Neuron (in vitro differentiated cells): ENCODE measurements at regions not wholly inside any gene's neighbourhood (a gene's known extent, or its start where the extent isn't known, plus 50 kb on each side); places are given as distances from the start of the nearest gene placed in this dataset.

Source experiments
- H2AFZ ChIP-seq: one replicate; pipeline ENCODE4 v1.6.1; 2013; ENCODE audit warnings: low read depth, mild to moderate bottlenecking, inconsistent platforms, low read length, moderate library complexity
- H3K27me3 ChIP-seq: one replicate; pipeline ENCODE4 v1.6.1; 2013; ENCODE audit warnings: low read length; ENCODE audit not compliant: insufficient read depth
- H3K36me3 ChIP-seq: one replicate; pipeline ENCODE4 v1.6.1; 2013; ENCODE audit warnings: low read length; ENCODE audit not compliant: insufficient read depth
- H3K4me1 ChIP-seq: one replicate; pipeline ENCODE4 v1.6.1; 2013; ENCODE audit warnings: low read length; ENCODE audit not compliant: insufficient read depth
- H3K4me3 ChIP-seq: 2 replicates; pipeline ENCODE4 v1.5.1; 2013; ENCODE audit warnings: mild to moderate bottlenecking, low read length, moderate library complexity
- H3K9me3 ChIP-seq: one replicate; pipeline ENCODE4 v1.6.1; 2013; ENCODE audit warnings: low read length

DNA sequence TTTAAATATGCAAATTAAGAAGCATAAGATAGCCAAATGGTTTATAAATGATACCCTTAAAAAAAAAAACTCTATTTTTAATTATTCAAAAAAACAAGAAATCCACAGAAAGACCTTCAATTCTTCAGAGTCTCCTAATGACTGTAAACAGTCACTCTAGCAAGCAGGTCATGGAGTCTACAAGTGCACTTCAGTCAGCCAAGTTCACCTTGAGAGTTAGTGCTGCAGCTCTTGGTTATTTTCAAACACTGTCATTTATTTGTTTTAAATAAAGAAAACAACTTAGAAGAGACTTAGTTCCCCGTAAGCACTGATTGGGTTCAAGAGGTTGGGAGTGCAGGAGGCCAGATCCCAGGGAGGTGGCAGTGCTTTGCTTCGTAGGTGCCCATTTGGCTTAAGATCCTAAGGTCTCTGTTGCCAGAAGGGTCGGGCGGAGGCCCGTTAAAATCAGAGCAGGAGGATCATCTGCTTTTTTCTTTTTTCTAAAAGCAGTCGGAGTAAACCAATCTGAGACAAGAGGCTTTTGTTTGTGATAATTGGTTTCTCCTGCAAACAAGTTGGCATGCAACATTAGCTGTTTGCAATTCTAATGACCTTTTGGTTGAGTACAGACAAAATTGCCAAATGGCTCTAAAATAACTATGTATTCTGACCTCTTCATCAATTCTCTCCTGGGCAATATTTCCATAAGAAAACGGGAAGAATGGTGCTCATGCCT, 86.4 kb upstream of the ELMO1 start:
- Histone ChIP-seq H3K4me3 (no peak overlapping the region), H3K36me3 (no peaks in the 10 kb centered on the region)

DNA sequence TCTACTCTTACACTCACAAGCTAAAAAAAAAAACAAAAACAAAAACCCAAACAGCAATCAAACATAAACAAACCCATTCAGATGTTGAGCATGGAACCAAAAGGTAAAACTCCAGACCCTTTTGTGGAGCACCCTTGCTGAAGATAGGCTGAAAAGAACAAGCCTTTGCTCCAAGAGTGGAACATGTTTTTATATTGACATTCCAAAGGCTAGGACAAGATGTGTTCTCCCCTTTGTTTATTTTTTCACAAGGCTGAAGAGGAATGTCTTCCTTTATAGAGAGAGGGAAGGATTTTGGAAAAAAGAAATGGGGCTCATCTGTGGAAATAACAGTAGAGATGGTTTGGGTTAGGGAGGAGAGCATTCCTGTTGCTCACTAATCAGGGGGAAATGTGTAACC, 87.2 kb upstream of the ELMO1 start:
- H3K36me3 ChIP-seq, result no peaks in the 10 kb centered on the region
- peaks cover 1% of the 10 kb centered on the region for H3K9me3 ChIP-seq
- peaks cover 3% of the 10 kb centered on the region for H3K4me1 ChIP-seq
- H2AFZ ChIP-seq, result peak overlapping the region; percentile 59
- no peaks in the 10 kb centered on the region for H3K27me3 ChIP-seq
- no peak overlapping the region for H3K4me3 ChIP-seq

More for the DNA sequence above, 86.4 kb upstream of the ELMO1 start:
- Histone ChIP-seq H2AFZ (no peak overlapping the region), H3K27me3 (no peaks in the 10 kb centered on the region), H3K9me3 (peaks cover 1% of the 10 kb centered on the region), H3K4me1 (peaks cover 3% of the 10 kb centered on the region)

DNA sequence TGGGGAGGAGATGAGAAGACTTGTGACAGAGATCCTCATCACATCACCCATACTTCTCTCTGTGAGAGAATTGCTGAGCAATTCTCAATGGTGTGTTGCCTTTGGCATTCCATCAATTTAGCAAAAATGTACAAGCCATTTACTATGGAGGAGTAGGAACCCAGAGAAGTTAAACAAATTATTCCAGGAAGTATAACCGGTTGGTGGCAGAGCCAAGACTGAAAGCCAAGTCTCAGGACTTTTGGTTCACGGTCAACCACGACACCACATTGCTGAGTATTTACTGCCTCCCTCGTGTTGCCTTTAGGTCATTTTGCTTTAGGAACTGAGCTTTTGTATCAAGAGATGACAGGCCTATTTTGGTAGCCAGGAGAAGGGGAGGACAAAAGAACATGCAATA, 88.0 kb upstream of the ELMO1 start:
- Histone ChIP-seq H3K36me3 (no peaks in the 10 kb centered on the region), H3K27me3 (no peaks in the 10 kb centered on the region), H3K4me1 (peaks cover 3% of the 10 kb centered on the region), H3K9me3 (peaks cover 1% of the 10 kb centered on the region), H3K4me3 (no peak overlapping the region), H2AFZ (no peak overlapping the region)

DNA sequence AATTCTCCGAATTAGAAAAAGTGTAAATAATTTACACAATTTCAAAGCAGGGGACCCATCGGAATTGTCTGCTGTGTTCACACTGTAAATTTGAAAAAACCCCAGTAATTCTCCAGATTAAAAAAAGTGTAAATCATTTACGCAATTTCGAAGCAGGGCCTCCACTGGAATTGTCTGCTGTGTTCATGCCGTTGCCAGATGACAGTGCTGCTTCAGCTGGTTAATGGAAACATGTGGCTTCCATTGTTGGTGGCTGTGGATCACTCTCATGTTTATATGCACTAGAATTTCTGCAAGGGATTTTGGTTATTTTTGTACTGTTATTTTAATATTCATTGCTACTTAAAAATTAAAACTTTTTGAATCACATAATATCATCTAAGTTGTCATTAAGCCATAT, 88.8 kb upstream of the ELMO1 start:
- Histone ChIP-seq H3K4me1 (peaks cover 3% of the 10 kb centered on the region), H3K27me3 (no peaks in the 10 kb centered on the region), H3K36me3 (no peaks in the 10 kb centered on the region), H3K9me3 (peaks cover 1% of the 10 kb centered on the region), H2AFZ (no peak overlapping the region), H3K4me3 (no peak overlapping the region)

DNA sequence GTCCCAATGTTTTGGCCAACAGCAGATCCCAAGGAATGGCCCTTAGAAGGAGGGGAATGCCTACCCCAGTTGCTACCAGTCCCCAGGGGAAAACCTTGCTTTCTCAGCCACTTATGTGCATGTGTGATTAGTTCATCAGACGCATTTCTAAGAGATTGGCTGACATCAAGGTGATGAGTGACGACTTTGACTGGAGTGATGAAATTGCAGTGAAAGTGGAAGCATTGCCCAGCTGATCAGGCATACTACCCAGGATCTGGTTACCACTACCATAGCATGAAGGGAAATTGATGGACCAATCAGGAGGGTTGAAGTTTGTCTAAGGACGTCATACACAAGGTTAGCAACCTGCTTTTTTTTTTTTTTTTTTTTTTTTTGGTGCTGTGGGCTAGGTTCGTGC, 90.3 kb upstream of the ELMO1 start:
- Histone ChIP-seq H3K36me3 (no peaks in the 10 kb centered on the region), H3K27me3 (no peaks in the 10 kb centered on the region), H3K9me3 (no peaks in the 10 kb centered on the region), H3K4me3 (no peak overlapping the region), H3K4me1 (peaks cover 3% of the 10 kb centered on the region), H2AFZ (no peak overlapping the region)

DNA sequence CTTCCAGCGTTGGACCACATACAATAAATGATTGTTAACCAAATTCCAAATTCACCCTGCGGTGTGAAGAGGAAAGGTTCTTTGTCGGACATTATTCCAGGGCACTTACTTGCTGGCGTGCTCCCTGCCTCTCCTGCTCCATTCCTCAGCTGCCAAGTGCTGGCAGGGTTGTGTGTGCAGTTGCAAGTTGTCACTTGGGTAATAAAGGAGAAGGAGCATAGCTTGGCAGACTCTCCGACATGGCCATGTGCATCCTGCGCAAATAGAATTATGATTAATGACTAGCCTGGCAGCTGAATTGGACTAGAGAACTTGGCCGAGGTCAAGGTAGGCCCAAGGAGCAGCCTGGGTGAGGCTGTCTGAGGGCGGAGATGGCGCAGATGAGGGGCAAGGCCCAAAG, 92.3 kb upstream of the ELMO1 start:
- Histone ChIP-seq H2AFZ (no peak overlapping the region), H3K4me1 (peaks cover 1% of the 10 kb centered on the region), H3K4me3 (no peak overlapping the region)

DNA sequence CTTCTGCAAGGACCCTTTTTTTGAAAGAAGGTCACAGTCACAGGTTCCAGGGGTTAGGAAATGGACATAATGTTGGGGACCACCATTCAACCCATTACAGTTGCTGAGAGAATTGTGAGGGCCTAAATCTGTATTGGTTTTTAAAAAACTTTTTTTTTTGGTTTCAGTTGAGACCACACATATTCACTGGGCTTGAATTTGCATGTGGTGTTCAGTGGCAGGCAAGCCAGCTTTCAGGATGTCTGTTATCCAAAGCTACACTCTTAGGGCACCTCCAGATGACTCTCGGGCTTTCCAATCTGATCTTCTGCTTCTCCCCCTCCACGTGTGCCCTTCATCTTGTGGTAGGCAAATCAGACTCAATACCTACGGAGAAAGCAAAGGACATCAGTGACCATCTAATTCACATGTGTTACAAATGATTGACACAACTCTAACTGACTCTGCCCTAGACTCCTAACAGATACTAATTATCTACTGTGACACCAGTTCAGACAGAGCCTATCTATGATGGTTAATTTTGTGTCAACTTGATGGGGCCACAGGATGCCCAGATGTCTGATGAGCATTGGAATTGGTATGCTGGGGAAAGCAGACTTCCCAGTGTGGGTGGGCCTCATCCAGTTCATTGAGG, 93.3 kb upstream of the ELMO1 start:
- Histone ChIP-seq H3K27me3 (no peaks in the 10 kb centered on the region), H3K9me3 (no peaks in the 10 kb centered on the region), H3K4me1 (no peaks in the 10 kb centered on the region), H3K36me3 (no peaks in the 10 kb centered on the region), H2AFZ (no peak overlapping the region), H3K4me3 (no peak overlapping the region)

More for the DNA sequence above, 92.3 kb upstream of the ELMO1 start:
- no peaks in the 10 kb centered on the region for H3K9me3 ChIP-seq
- H3K27me3 ChIP-seq, result no peaks in the 10 kb centered on the region
- H3K36me3 ChIP-seq, result no peaks in the 10 kb centered on the region

DNA sequence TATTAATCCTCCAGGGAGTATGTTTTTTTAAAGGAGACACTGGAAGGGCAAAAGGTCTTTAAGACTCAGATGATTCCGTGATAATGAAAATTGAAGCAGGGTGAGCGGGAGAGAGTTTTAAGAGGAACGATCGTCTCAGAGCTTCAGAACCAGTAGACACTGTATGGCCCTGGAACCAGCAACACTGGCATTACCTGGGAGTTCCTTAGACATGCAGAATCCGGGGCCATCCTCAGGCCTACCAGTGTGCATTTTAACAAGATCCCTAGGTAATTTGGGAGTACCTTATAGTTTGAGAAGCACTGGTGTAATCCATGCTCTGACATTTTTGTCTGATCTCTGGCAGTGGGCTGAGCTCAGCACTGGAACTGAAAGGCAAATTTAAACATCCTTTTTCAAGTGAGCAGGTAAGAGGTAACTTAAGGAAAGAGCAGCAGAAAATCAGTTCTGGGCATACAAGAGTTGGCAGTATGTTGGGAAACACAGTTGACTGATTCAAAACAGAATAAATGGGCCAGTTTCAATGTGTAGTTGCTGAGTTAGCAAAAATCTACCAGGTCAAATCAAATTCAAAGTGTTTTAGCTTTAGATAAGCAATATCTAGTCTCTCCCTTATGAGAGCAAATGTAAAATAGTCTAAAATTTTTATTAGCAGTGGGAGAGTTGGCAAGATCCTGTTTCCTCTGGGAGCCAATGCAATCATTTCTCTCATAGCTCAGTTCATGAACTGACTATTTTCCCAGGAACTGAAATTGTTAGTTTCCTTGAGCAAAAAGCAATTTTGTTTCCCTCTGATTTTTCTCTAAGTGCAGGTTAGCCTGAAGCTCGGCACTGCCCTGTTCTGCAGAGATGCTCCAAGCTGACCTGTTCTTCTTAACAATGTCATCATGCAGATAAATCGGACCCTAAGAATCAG, 97.2 kb upstream of the ELMO1 start:
- Histone ChIP-seq H3K9me3 (no peaks in the 10 kb centered on the region), H3K36me3 (no peaks in the 10 kb centered on the region), H2AFZ (no peak overlapping the region), H3K27me3 (no peaks in the 10 kb centered on the region), H3K4me3 (no peak overlapping the region), H3K4me1 (peaks cover 16% of the 10 kb centered on the region)

DNA sequence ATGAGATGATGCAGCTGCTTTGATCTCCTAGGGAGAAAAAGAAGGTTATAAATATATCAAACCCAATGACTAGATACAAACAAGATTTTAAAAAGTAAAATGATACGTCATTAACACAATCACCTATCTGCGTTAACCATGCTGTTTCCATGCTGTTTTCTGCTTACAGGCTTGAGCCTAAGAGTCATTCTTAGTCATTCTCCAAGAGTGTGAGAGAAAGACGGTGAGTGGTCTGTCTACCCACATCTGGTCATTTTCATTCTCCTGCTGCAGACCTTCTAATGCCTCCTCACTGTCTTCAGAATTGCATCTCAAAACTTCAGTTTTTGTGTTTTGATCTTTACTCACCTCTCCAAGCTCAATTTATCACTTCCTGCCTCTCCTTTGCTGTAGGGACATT, 98.0 kb upstream of the ELMO1 start:
- Histone ChIP-seq H3K4me1 (peaks cover 24% of the 10 kb centered on the region), H3K9me3 (no peaks in the 10 kb centered on the region), H2AFZ (no peak overlapping the region), H3K36me3 (no peaks in the 10 kb centered on the region), H3K27me3 (no peaks in the 10 kb centered on the region), H3K4me3 (no peak overlapping the region)

DNA sequence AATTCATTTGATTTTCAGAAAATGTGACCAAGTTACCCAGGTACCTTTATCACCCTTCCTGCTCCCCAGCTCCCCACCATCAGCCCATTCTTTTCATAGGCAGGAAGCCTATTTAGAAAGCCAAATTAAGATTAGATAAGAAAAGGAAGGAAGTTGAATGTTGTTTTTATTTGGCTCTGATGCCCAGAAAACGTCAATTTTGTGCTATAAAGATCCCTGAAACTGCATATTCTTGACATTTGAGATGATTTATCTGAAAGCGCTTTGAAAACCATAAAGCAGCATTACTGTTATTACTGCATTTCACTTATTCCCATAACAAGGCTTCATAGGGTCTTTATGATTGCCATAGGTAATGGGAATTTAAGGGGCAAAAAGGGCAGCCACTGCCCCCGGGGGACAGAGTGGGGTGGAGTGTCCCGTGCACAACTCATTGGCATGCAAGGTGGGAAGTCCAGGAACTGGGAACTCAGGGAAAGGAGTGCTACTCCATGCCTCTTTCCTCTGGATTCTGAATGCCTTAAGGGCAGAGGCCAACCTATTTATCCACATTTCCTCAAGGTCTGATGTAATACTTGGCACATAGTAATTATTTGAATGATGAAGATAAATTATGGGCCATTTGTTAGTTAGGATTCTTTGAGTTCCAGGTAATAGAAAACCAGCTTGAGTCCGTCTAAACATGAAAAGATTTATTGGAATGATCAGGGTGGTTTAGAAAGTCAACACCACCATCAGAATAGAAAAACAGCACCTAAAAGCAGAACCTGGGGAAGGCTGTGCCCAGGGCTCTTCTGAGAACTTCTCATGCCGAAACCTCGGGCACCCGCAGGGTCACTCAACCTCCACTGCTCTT, 100.6 kb upstream of the ELMO1 start:
- no peaks in the 10 kb centered on the region for H3K9me3 ChIP-seq

DNA sequence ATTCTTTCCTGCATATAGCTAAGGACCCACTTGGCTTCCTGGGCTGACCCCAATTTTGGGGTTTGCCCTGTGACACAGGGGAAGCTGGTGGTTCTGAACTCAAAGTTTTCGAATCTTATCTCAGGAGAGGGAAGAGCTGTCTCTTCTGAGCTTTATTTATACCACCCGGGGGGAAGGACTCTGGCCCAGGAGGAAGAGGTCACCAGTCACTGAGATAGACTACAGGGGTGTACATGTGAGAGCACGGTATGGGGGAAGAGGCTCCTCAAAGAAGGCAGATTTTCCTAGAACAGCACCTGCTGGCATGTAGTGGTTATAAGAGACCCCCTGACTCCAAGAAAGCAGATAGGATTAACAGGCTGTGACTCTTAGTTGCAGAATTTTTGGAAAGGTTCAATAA, 101.8 kb upstream of the ELMO1 start:
- Histone ChIP-seq H3K27me3 (no peaks in the 10 kb centered on the region), H3K36me3 (no peaks in the 10 kb centered on the region), H3K4me3 (no peak overlapping the region), H3K4me1 (peaks cover 40% of the 10 kb centered on the region), H2AFZ (no peak overlapping the region), H3K9me3 (no peaks in the 10 kb centered on the region)

More for the DNA sequence above, 100.6 kb upstream of the ELMO1 start:
- Histone ChIP-seq H3K36me3 (no peaks in the 10 kb centered on the region), H3K4me1 (peaks cover 40% of the 10 kb centered on the region), H3K4me3 (no peak overlapping the region), H3K27me3 (no peaks in the 10 kb centered on the region), H2AFZ (no peak overlapping the region)

DNA sequence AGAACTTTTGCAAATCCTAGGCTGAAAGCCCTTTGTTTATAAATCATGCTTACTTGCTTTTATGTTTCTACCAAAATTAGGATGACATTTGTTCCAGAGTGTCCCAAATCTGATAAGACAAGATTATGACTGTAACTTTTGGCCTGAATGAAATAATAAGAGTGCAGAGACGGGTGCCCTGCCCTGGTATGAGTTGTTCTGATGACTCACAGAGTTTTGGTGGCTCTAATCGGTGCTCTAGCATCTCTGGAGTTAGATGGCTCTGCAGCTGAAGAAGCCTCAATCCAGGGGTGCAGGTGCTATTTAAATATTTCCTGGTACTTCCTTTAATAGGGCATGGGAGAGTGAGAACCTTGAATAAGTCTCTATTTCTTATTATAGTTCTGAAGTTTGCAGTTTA, 102.2 kb upstream of the ELMO1 start:
- H3K4me1 ChIP-seq, result peaks cover 40% of the 10 kb centered on the region

More for the DNA sequence above, 102.2 kb upstream of the ELMO1 start:
- no peaks in the 10 kb centered on the region for H3K36me3 ChIP-seq
- no peaks in the 10 kb centered on the region for H3K9me3 ChIP-seq
- no peak overlapping the region for H3K4me3 ChIP-seq
- no peak overlapping the region for H2AFZ ChIP-seq
- H3K27me3 ChIP-seq, result no peaks in the 10 kb centered on the region
